KOPT-K1 (cell line): ENCODE measurements at regions not wholly inside any gene's neighbourhood (a gene's known extent, or its start where the extent isn't known, plus 50 kb on each side); places are given as distances from the start of the nearest gene placed in this dataset.
"Not testable (repeated sequence)": the region's sequence is repeated elsewhere in the genome, so short reads cannot be mapped to it uniquely, and the experiment has no call there.

ENCODE experiments used
- H3K27ac ChIP-seq: fragments of 200-600 bp; sonication (generic); 2 replicates; pipeline ENCODE4 v1.5.1; 2016; ENCODE audit warnings: antibody characterized with exemption, mild to moderate bottlenecking, low read depth, low read length; ENCODE audit not compliant: poor library complexity, severe bottlenecking
- H3K36me3 ChIP-seq: fragments of 200-600 bp; sonication (generic); 2 replicates; pipeline ENCODE4 v1.5.1; 2017; ENCODE audit warnings: antibody characterized with exemption, mild to moderate bottlenecking, low read length, moderate library complexity; ENCODE audit not compliant: insufficient read depth
- H3K9me3 ChIP-seq: fragments of 200-600 bp; sonication (generic); 2 replicates; pipeline ENCODE4 v1.5.1; 2017; ENCODE audit warnings: antibody characterized with exemption, low read length, mild to moderate bottlenecking; ENCODE audit not compliant: insufficient read depth, poor library complexity, severe bottlenecking

GRCh38 chr17:36683387-36683786 lies 82.0 kb downstream of the MRM1 start:
- Histone ChIP-seq H3K9me3 (no peaks in the 10 kb centered on the region), H3K36me3 (no peaks in the 10 kb centered on the region), H3K27ac (no peak overlapping the region)

DNA sequence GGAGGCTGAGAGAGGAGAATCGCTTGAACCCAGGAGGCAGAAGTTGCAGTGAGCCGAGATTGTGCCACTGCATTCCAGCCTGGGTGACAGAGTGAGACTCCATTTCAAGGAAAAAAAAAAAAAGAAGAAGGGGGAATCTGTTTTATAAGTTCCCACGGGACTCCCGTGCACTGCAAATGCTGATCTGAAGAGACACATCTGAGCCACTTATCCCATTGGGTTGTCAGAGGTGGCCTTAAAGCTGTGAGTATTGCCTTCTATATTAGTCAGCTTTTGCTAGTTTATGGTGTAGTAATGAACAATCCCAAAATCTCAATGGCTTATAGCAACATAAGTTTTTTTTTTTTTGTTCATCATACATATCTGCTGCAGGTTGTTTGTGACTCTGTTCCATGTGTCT lies 82.8 kb downstream of the MRM1 start:
- Histone ChIP-seq H3K36me3 (no peaks in the 10 kb centered on the region), H3K9me3 (no peaks in the 10 kb centered on the region), H3K27ac (no peak overlapping the region)

DNA sequence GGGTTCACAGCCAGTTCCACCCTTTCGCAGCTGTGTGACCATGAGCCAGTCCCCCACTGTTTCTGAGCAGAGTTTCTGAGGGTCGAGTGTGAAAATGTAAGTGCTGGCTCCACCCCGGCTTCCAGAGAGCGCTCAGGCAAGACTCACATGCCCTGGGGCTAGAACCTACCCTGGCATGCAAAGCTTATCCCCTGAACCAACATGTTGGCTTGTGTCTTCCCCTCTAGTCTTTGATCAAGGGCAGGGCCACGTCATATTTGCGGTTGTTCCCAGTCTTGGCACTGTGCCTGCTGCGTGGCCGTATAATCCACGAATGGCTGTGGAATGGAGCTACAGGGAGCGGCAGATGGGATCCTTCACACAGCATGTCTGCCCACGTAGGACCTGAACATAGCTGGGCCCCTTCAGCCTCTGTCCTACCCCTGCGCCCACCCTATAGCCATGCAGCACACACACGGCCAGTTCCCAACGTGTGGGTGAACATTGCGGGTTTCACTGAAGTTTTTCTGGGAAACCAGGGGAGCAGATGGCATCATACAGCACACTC lies 84.8 kb downstream of the MRM1 start:
- no peaks in the 10 kb centered on the region for H3K36me3 ChIP-seq
- no peaks in the 10 kb centered on the region for H3K9me3 ChIP-seq
- no peak overlapping the region for H3K27ac ChIP-seq

GRCh38 chr17:36687736-36688135 lies 86.4 kb downstream of the MRM1 start:
- no peak overlapping the region for H3K27ac ChIP-seq
- no peaks in the 10 kb centered on the region for H3K36me3 ChIP-seq
- H3K9me3 ChIP-seq = no peaks in the 10 kb centered on the region

DNA sequence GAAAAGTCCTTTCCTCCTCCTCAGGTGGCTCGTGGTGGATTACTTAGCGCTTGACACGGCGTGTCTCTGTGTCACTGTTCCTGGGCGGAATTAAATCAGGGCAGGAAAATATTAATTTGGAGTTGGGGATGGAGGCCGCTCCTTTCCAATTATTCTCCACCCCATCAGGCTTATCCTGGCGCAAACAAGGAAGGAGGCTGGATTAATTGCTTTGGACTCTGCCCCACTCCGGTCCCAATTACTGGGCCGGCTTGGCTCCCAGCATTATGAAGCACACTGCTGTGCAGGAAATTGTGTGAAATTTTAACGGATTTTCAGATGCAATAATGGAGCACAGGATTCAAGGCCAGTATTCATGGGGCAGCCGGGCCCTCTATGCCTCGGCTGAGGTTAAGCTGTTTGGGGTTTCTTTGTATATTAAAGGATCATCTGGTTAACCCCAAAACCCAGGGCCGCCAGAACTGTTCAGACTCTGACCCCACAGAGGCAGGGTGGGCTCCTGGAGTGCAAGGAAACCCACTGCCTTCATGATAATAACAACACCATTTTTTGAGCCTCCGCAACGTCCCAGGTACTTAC lies 87.8 kb downstream of the MRM1 start:
- H3K9me3 ChIP-seq = no peaks in the 10 kb centered on the region
- H3K36me3 ChIP-seq = no peaks in the 10 kb centered on the region
- H3K27ac ChIP-seq = no peak overlapping the region

DNA sequence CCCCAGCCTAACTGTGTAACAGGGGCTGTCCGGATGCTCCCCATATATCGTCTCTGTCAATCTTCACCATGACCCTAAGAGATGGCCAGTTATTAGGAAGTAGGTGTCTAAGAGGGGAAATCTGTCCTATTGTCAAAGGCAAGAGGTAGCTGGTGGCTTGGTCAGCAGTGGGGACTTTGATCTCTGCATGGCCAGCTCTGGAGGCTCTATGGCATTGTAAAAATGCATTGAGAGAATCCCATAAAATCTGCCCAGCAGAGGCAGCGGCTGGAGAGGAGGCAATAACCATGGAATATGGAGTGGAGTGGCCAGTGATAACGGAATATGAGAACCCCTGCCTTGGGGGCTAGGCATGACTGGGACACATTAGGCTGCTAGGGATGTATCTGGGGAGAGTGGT lies 88.8 kb downstream of the MRM1 start:
- Histone ChIP-seq H3K36me3 (no peaks in the 10 kb centered on the region), H3K27ac (no peak overlapping the region), H3K9me3 (no peaks in the 10 kb centered on the region)

DNA sequence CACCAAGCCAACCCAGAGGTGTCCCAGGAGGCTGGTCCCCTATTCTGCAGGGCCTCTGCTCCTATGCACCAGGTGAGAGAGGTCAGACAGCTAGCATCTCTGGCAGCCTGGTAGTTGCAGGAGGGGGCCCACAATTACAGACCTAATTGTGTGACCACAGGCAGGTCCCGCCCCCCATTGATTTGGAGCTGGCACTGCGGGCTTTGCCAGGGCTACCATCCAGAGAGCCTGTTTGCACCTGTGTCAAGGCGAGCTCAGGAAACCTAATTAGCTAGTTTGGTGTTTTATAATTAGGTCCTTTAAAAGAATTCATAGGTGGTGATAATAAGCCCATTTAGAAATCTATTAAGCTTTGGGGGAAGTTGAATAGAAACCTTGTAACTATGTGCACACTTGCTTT lies 90.2 kb downstream of the MRM1 start:
- Histone ChIP-seq H3K27ac (no peak overlapping the region), H3K9me3 (no peaks in the 10 kb centered on the region), H3K36me3 (no peaks in the 10 kb centered on the region)

DNA sequence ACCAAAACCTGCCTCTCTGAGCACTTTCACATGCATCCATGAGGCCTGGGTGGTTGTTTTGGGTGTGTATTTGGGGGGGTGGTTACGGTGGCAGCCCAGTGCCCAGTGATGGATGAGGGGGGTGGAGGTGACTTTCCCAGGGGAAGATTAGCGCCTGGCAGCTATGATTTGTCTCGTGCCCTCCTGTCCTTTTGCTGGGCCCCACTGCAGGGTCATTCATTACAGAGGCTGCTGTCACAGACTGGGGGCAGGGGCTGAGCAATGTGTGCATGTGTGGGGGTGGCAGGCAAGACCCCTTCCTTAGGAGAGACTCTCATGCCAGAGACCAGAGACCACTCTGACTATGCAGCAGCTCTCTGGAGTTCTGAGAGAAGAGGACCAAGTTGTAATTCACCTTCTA lies 93.7 kb downstream of the MRM1 start:
- Histone ChIP-seq H3K27ac (no peak overlapping the region), H3K9me3 (no peaks in the 10 kb centered on the region), H3K36me3 (no peaks in the 10 kb centered on the region)

- not testable (repeated sequence) for H3K36me3 ChIP-seq, H3K27ac ChIP-seq, H3K9me3 ChIP-seq
Measured at GRCh38 chr17:36695710-36696109, 94.3 kb downstream of the MRM1 start.

DNA sequence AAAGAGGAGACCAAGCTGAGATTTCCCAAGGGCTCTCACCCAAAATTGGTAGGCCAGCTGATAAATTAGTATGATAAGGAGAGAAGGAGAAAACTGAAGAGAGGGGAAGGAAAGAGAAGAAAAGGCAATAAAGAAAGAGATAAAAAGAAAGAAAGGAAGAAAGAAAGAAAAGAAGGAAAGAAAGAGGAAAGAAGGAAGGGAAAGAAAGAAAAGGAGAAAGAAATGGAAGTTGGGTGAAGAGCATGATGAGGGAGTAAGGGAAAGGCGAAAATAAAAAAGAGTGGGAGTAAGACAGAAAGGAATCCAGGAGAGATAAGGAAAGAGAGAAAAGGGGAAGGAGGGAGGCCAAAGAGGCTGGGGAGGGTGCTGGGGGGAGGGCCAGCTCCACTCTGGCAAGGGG lies 95.4 kb downstream of the MRM1 start:
- Histone ChIP-seq H3K9me3 (no peaks in the 10 kb centered on the region), H3K36me3 (no peaks in the 10 kb centered on the region), H3K27ac (no peak overlapping the region)

- H3K36me3 ChIP-seq = no peaks in the 10 kb centered on the region
- no peaks in the 10 kb centered on the region for H3K9me3 ChIP-seq
- no peak overlapping the region for H3K27ac ChIP-seq
Measured at GRCh38 chr17:36697903-36698530, 96.6 kb downstream of the MRM1 start.

- Histone ChIP-seq H3K27ac (no peak overlapping the region), H3K9me3 (no peaks in the 10 kb centered on the region), H3K36me3 (no peaks in the 10 kb centered on the region)
Measured at GRCh38 chr17:36701429-36702099, 100.2 kb downstream of the MRM1 start.

GRCh38 chr17:36702636-36703035 lies 101.3 kb downstream of the MRM1 start:
- H3K9me3 ChIP-seq = no peaks in the 10 kb centered on the region
- no peaks in the 10 kb centered on the region for H3K36me3 ChIP-seq
- no peak overlapping the region for H3K27ac ChIP-seq

DNA sequence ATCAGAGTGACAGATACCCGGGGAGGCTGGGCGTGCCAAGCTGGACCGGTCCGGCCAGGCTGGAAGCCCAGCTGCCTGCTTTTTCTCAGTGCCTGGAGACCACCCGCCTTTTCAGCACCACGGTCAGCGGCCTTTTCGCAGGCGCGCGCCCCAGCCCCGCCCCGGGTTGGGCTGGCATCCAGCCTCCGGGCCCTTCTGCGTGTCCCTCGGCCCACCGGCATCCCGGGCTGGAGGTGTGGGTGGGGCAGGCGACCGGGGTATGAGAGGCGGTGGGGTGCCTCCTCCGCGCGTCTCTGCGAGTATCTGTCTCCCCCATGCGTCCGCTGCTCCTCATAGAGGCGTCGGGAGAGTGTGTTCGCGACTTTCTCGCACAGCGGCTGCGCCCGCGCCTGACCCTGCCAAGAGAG lies 102.5 kb downstream of the MRM1 start:
- Histone ChIP-seq H3K27ac (no peak overlapping the region), H3K36me3 (no peaks in the 10 kb centered on the region), H3K9me3 (no peaks in the 10 kb centered on the region)

DNA sequence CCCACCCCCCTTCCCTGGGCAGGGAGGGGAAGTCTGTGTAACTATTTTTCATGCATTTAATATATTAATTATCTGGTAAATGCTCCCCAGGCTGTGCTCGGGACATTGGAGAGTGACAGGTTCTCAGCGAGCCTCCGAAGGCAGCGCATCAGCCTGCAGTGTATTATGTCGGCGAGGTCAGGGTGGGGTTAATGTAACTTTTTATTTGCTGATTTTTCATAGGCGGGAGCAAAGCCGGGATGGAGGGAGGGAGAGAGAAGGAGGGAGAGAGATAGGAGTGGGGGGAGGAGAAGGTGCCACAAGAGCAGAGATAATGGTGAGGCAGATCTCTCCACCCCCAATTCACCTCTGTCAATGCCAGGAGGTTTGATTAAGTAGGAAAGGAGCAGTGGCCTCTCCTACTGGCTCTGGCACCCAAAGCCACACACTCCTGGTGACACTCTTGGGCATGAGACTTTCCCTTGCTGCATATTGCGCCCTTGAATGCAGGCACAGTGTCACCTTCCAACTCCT lies 104.0 kb downstream of the MRM1 start:
- Histone ChIP-seq H3K36me3 (no peaks in the 10 kb centered on the region), H3K27ac (no peak overlapping the region), H3K9me3 (no peaks in the 10 kb centered on the region)
